ENCODE measurements at regions not wholly inside any gene's neighbourhood (a gene's known extent, or its start where the extent isn't known, plus 50 kb on each side); places are given as distances from the start of the nearest gene placed in this dataset.
A peak's percentile ranks its signal among the peaks of the same experiment; 100 is the strongest.

GRCh38 chr5:82861701-82862100 is 215.5 kb downstream of the TMEM167A start:
- H3K4me3 ChIP-seq (ENCODE audit: low read length): no peak overlapping the region
- peak; percentile 9 for DNase-seq (ENCODE audit: low read depth)
- no peak for TF ChIP-seq CTCF (conservative IDR thresholded peaks at IDR 0.05; ENCODE audit: low read length)

GRCh38 chr5:82859451-82860140 is 217.6 kb downstream of the TMEM167A start:
- H3K4me3 ChIP-seq (ENCODE audit: low read length): no peak overlapping the region
- DNase-seq (ENCODE audit: low read depth): no peak
- TF ChIP-seq CTCF (conservative IDR thresholded peaks at IDR 0.05; ENCODE audit: low read length): no peak

- H3K4me3 ChIP-seq (ENCODE audit: low read length): no peak overlapping the region
- TF ChIP-seq CTCF (conservative IDR thresholded peaks at IDR 0.05; ENCODE audit: low read length): no peak
- no peak for DNase-seq (ENCODE audit: low read depth)
These were observed 218.8 kb downstream of the TMEM167A start for GRCh38 chr5:82858151-82859025.

- no peak for TF ChIP-seq CTCF (conservative IDR thresholded peaks at IDR 0.05; ENCODE audit: low read length)
- no peak overlapping the region for H3K4me3 ChIP-seq (ENCODE audit: low read length)
- no peak for DNase-seq (ENCODE audit: low read depth)
These were observed 221.2 kb downstream of the TMEM167A start for GRCh38 chr5:82855893-82856550.

- DNase-seq (ENCODE audit: low read depth): no peak
- no peak overlapping the region for H3K4me3 ChIP-seq (ENCODE audit: low read length)
- no peak for TF ChIP-seq CTCF (conservative IDR thresholded peaks at IDR 0.05; ENCODE audit: low read length)
These were observed 222.2 kb downstream of the TMEM167A start for GRCh38 chr5:82854956-82855355.

GRCh38 chr5:82851471-82851870 is 225.7 kb downstream of the TMEM167A start:
- DNase-seq (ENCODE audit: low read depth): no peak
- TF ChIP-seq CTCF (conservative IDR thresholded peaks at IDR 0.05; ENCODE audit: low read length): no peak
- no peak overlapping the region for H3K4me3 ChIP-seq (ENCODE audit: low read length)

Measured in AG10803 (cell line).